Tibial artery (tissue), 4 donors: ENCODE measurements at regions not wholly inside any gene's neighbourhood (a gene's known extent, or its start where the extent isn't known, plus 50 kb on each side); places are given as distances from the start of the nearest gene placed in this dataset.

Experiments used
- DNase-seq, 2 donors: peaks; one replicate each; pipeline ENCODE4 v3.0.0-alpha.2; 2019
- H3K27ac ChIP-seq, 2 donors: fragments of 200-600 bp; sonication (generic) in 1 of 2; 1 replicate in 1 of 2; 2 replicates in 1 of 2; pipeline ENCODE4 v1.5.1; 2018 to 2019; ENCODE audit warnings: mild to moderate bottlenecking in 1 of 2
- H3K27me3 ChIP-seq, 2 donors: fragments of 200-600 bp; sonication (generic) in 1 of 2; one replicate each; pipeline versions ENCODE4 v1.5.1 to v1.6.0; 2016 to 2019
- H3K36me3 ChIP-seq, 3 donors: fragments of 200-600 bp; sonication (generic) in 2 of 3; one replicate each; pipeline ENCODE4 v1.5.1; 2016 to 2019; ENCODE audit warnings: mild to moderate bottlenecking in 2 of 3
- H3K4me1 ChIP-seq, 4 donors: fragments of 200-600 bp; sonication (generic) in 2 of 4; 1 replicate in 3 of 4; 2 replicates in 1 of 4; pipeline ENCODE4 v1.5.1; 2016 to 2019
- H3K4me3 ChIP-seq, 2 donors: fragments of 200-600 bp; sonication (generic) in 1 of 2; 1 replicate in 1 of 2; 2 replicates in 1 of 2; pipeline ENCODE4 v1.5.1; 2018 to 2019; ENCODE audit warnings: mild to moderate bottlenecking in 2 of 2
- H3K9me3 ChIP-seq, 3 donors: fragments of 200-600 bp; sonication (generic) in 1 of 3; one replicate each; pipeline ENCODE4 v1.5.1; 2016 to 2019
- intact Hi-C: fragments of 100-400 bp; cut with DNase I; formaldehyde crosslinking; loops from one replicate; pipeline ENCODE4 v1.15.0; 2023; ENCODE audit warnings: low total_unique reads
- TF ChIP-seq, protein P1 (sequence below), 2 experiments: fragments of 200-600 bp in 1 of 2; fragments of 450-650 bp in 1 of 2; IDR thresholded peaks; one replicate each; pipeline ENCODE4 v1.5.1; 2017 to 2019; ENCODE audit warnings: antibody characterized with exemption in 2 of 2, mild to moderate bottlenecking in 1 of 2, moderate library complexity in 1 of 2

GRCh38 chr7:46363688-46364087, 442.6 kb upstream of the IGFBP3 start:
- no peak overlapping the region for H3K4me3 ChIP-seq
- H3K36me3 ChIP-seq: no peaks in the 10 kb centered on the region
- TF ChIP-seq, protein P1, sequence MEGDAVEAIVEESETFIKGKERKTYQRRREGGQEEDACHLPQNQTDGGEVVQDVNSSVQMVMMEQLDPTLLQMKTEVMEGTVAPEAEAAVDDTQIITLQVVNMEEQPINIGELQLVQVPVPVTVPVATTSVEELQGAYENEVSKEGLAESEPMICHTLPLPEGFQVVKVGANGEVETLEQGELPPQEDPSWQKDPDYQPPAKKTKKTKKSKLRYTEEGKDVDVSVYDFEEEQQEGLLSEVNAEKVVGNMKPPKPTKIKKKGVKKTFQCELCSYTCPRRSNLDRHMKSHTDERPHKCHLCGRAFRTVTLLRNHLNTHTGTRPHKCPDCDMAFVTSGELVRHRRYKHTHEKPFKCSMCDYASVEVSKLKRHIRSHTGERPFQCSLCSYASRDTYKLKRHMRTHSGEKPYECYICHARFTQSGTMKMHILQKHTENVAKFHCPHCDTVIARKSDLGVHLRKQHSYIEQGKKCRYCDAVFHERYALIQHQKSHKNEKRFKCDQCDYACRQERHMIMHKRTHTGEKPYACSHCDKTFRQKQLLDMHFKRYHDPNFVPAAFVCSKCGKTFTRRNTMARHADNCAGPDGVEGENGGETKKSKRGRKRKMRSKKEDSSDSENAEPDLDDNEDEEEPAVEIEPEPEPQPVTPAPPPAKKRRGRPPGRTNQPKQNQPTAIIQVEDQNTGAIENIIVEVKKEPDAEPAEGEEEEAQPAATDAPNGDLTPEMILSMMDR (IDR thresholded peaks at IDR 0.05): no peak
- no peaks in the 10 kb centered on the region for H3K27me3 ChIP-seq
- H3K4me1 ChIP-seq: no peaks in the 10 kb centered on the region
- intact Hi-C loops: no loop called here
- no peaks in the 10 kb centered on the region for H3K9me3 ChIP-seq
- no peak for DNase-seq
- no peak overlapping the region for H3K27ac ChIP-seq

DNA sequence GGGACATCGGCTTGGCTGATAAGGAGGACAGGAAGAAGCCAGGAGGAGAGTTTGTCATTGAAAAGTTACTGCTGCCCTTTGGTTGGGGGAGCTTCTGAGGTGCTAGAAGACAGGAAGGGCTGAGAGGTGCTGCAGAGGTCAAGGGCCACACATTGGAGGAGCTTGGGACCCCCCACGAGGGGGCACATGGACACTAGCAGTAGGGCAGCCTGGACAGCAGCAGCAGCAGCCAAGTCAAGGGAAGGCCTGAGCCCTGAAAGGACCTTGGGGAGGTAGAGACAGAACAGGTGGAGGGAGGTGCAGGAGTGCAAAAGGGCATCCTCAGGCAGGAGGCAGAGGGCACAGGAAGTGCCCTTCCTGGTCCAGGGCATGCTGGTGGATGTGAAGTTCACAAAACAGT, 439.7 kb upstream of the IGFBP3 start:
- Histone ChIP-seq H3K27me3 (no peaks in the 10 kb centered on the region), H3K9me3 (no peaks in the 10 kb centered on the region), H3K4me3 (no peak overlapping the region), H3K27ac (no peak overlapping the region), H3K36me3 (no peaks in the 10 kb centered on the region), H3K4me1 (no peaks in the 10 kb centered on the region)
- intact Hi-C loops: no loop called here
- TF ChIP-seq, protein P1 (IDR thresholded peaks at IDR 0.05): no peak
- no peak for DNase-seq

- no peaks in the 10 kb centered on the region for H3K36me3 ChIP-seq
- no peak overlapping the region for H3K27ac ChIP-seq
- H3K4me3 ChIP-seq: no peak overlapping the region
- no peak for DNase-seq
- intact Hi-C loops: no loop called here
- TF ChIP-seq, protein P1 (IDR thresholded peaks at IDR 0.05): no peak
- H3K9me3 ChIP-seq: no peaks in the 10 kb centered on the region
- no peaks in the 10 kb centered on the region for H3K4me1 ChIP-seq
- H3K27me3 ChIP-seq: no peaks in the 10 kb centered on the region
Measured at GRCh38 chr7:46360296-46360695, 439.2 kb upstream of the IGFBP3 start.

DNA sequence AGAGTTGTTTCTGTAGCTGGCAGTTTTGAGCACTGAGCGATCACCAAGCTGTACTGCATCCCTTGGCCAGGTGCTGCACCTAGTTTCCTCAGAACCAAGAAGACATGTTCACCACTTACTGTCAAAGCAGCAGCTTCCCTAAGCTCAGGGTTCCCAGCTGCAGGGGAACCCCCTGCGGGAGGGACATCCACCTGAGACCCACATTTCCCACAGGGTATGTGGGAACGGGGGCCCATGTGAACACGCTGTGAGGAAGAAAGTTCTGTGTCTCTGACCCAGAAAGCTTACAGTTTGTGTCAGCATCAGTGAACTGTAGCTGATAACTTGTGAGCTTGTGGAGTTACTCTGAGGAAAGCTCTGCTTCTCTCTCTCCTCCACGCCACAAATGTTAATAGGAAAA, 436.8 kb upstream of the IGFBP3 start:
- intact Hi-C loops: no loop called here
- H3K36me3 ChIP-seq: no peaks in the 10 kb centered on the region
- no peaks in the 10 kb centered on the region for H3K4me1 ChIP-seq
- TF ChIP-seq, protein P1 (IDR thresholded peaks at IDR 0.05): no peak
- no peaks in the 10 kb centered on the region for H3K9me3 ChIP-seq
- no peak overlapping the region for H3K4me3 ChIP-seq
- H3K27ac ChIP-seq: no peak overlapping the region
- H3K27me3 ChIP-seq: no peaks in the 10 kb centered on the region
- DNase-seq: no peak

GRCh38 chr7:46357290-46357689, 436.2 kb upstream of the IGFBP3 start:
- intact Hi-C loops: no loop called here
- no peak for DNase-seq

More at GRCh38 chr7:46357290-46357689, 436.2 kb upstream of the IGFBP3 start:
- Histone ChIP-seq H3K27ac (no peak overlapping the region), H3K27me3 (no peaks in the 10 kb centered on the region), H3K4me1 (no peaks in the 10 kb centered on the region), H3K4me3 (no peak overlapping the region), H3K36me3 (no peaks in the 10 kb centered on the region), H3K9me3 (no peaks in the 10 kb centered on the region)
- TF ChIP-seq, protein P1 (IDR thresholded peaks at IDR 0.05): no peak
